GM23338 (cell line): ENCODE measurements at regions not wholly inside any gene's neighbourhood (a gene's known extent, or its start where the extent isn't known, plus 50 kb on each side); places are given as distances from the start of the nearest gene placed in this dataset.

ENCODE experiments used
- ATAC-seq: fragments of 200-7000 bp; cut with Tn5 transposase; 3 replicates; pipeline ENCODE4 v1.9.1; 2020
- DNase-seq: peaks from one replicate; pipeline ENCODE4 v3.0.0-alpha.2; 2015; ENCODE audit warnings: low spot score
- H2AFZ ChIP-seq: fragments of 200-600 bp; sonication (generic); 2 replicates; pipeline ENCODE4 v1.8.0; 2016; ENCODE audit warnings: antibody characterized with exemption, mild to moderate bottlenecking, moderate library complexity
- H3F3A ChIP-seq: fragments of 200-600 bp; sonication (generic); replicated peaks from 2 replicates; pipeline ENCODE4 v1.8.0; 2017; ENCODE audit warnings: antibody characterized with exemption, mixed run types, low read depth
- H3K27ac ChIP-seq: fragments of 200-600 bp; sonication (generic); 2 replicates; pipeline ENCODE4 v1.6.1; 2016; ENCODE audit warnings: low read depth
- H3K27me3 ChIP-seq: fragments of 200-600 bp; sonication (generic); 2 replicates; pipeline ENCODE4 v1.8.0; 2016; ENCODE audit warnings: mild to moderate bottlenecking, mixed run types, moderate library complexity; ENCODE audit not compliant: insufficient read depth
- H3K36me3 ChIP-seq: fragments of 200-600 bp; sonication (generic); 2 replicates; pipeline ENCODE4 v1.8.0; 2016; ENCODE audit warnings: mild to moderate bottlenecking; ENCODE audit not compliant: insufficient read depth
- H3K4me1 ChIP-seq: fragments of 200-600 bp; sonication (generic); 2 replicates; pipeline ENCODE4 v1.8.0; 2016; ENCODE audit warnings: mild to moderate bottlenecking, moderate library complexity; ENCODE audit not compliant: insufficient read depth
- H3K4me2 ChIP-seq: fragments of 200-600 bp; sonication (generic); 2 replicates; pipeline ENCODE4 v1.7.1; 2017; ENCODE audit warnings: mixed run types
- H3K4me3 ChIP-seq: fragments of 200-600 bp; sonication (generic); 2 replicates; pipeline ENCODE4 v1.6.1; 2016; ENCODE audit warnings: mixed run types
- H3K79me2 ChIP-seq: fragments of 200-600 bp; sonication (generic); replicated peaks from 2 replicates; pipeline ENCODE4 v1.8.0; 2017; ENCODE audit warnings: mild to moderate bottlenecking; ENCODE audit not compliant: insufficient read depth
- H3K9me2 ChIP-seq: fragments of 200-600 bp; sonication (generic); 2 replicates; pipeline ENCODE4 v1.8.0; 2017; ENCODE audit not compliant: insufficient read depth
- H4K20me1 ChIP-seq: fragments of 200-600 bp; sonication (generic); replicated peaks from 2 replicates; pipeline ENCODE4 v1.8.0; 2017; ENCODE audit warnings: mild to moderate bottlenecking; ENCODE audit not compliant: insufficient read depth
- H3K27ac Mint-ChIP-seq: 2 replicates; pipeline ENCODE4 v1.8.0; 2020; ENCODE audit warnings: inconsistent platforms, mild to moderate bottlenecking, moderate library complexity, mixed read lengths
- H3K27me3 Mint-ChIP-seq: 3 replicates; pipeline ENCODE4 v1.8.0; 2022; ENCODE audit warnings: low read depth, mild to moderate bottlenecking, moderate library complexity, mixed read lengths, inconsistent platforms; ENCODE audit not compliant: insufficient read depth, poor library complexity
- H3K36me3 Mint-ChIP-seq: 3 replicates; pipeline ENCODE4 v1.8.0; 2021; ENCODE audit warnings: low read depth, mild to moderate bottlenecking, inconsistent platforms, moderate library complexity, mixed read lengths
- H3K4me1 Mint-ChIP-seq: 3 replicates; pipeline ENCODE4 v1.8.0; 2020; ENCODE audit warnings: mild to moderate bottlenecking, inconsistent platforms, mixed read lengths
- H3K4me3 Mint-ChIP-seq: 3 replicates; pipeline ENCODE4 v1.8.0; 2021; ENCODE audit warnings: moderate library complexity, mild to moderate bottlenecking, inconsistent platforms, mixed read lengths
- H3K9me3 Mint-ChIP-seq: 3 replicates; pipeline ENCODE4 v1.8.0; 2020; ENCODE audit warnings: moderate library complexity, mild to moderate bottlenecking, inconsistent platforms, mixed read lengths
- CREB1 ChIP-seq: fragments of 250-450 bp; sonication (Bioruptor Pico); IDR thresholded peaks from 2 replicates; pipeline ENCODE4 v1.5.0; 2020; ENCODE audit warnings: low read depth, mild to moderate bottlenecking, moderate library complexity
- CTCF ChIP-seq, 2 experiments: fragments of 200-600 bp in 1 of 2; sonication (generic) in 1 of 2; conservative IDR thresholded peaks; 2 replicates each; pipeline versions ENCODE4 v1.5.1 to v1.6.1; 2016 to 2017; ENCODE audit warnings: antibody characterized with exemption in 2 of 2, low read depth in 2 of 2, mild to moderate bottlenecking in 2 of 2, moderate library complexity in 1 of 2
- ETS1 ChIP-seq: IDR thresholded peaks from 2 replicates; pipeline ENCODE4 v1.6.1; 2016; ENCODE audit warnings: antibody characterized with exemption
- EZH2 ChIP-seq: fragments of 200-600 bp; sonication (generic); IDR thresholded peaks from one replicate; pipeline ENCODE4 v1.8.0; 2017; ENCODE audit warnings: antibody characterized with exemption, mild to moderate bottlenecking, low read depth; ENCODE audit not compliant: unreplicated experiment
- EZH2phosphoT487 ChIP-seq: fragments of 200-600 bp; sonication (generic); IDR thresholded peaks from one replicate; pipeline ENCODE4 v1.8.1; 2018; ENCODE audit warnings: antibody characterized with exemption; ENCODE audit not compliant: unreplicated experiment
- JUNB ChIP-seq: IDR thresholded peaks from one replicate; pipeline ENCODE4 v1.6.1; 2016; ENCODE audit warnings: antibody characterized with exemption; ENCODE audit not compliant: unreplicated experiment
- NANOG ChIP-seq: IDR thresholded peaks from 2 replicates; pipeline ENCODE4 v1.6.1; 2016; ENCODE audit warnings: antibody characterized with exemption, borderline replicate concordance
- POLR2AphosphoS5 ChIP-seq: IDR thresholded peaks from 2 replicates; pipeline ENCODE4 v1.6.1; 2016; ENCODE audit warnings: antibody characterized with exemption, low read depth
- REST ChIP-seq: IDR thresholded peaks from one replicate; pipeline ENCODE4 v1.6.1; 2018; ENCODE audit warnings: antibody characterized with exemption; ENCODE audit not compliant: unreplicated experiment
- STAT1 ChIP-seq: IDR thresholded peaks from one replicate; pipeline ENCODE4 v1.6.1; 2016; ENCODE audit warnings: antibody characterized with exemption; ENCODE audit not compliant: unreplicated experiment
- ZNF114 ChIP-seq: fragments of 250-450 bp; sonication (Bioruptor Pico); IDR thresholded peaks from 2 replicates; pipeline ENCODE4 v1.5.0; 2020; ENCODE audit warnings: mild to moderate bottlenecking, moderate library complexity
- ZNF331 ChIP-seq: fragments of 250-450 bp; sonication (Bioruptor Pico); IDR thresholded peaks from 2 replicates; pipeline ENCODE4 v1.5.0; 2020; ENCODE audit warnings: low read depth, mild to moderate bottlenecking, moderate library complexity
- ZNF462 ChIP-seq: fragments of 250-450 bp; sonication (Bioruptor Pico); IDR thresholded peaks from 2 replicates; pipeline ENCODE4 v1.5.0; 2020; ENCODE audit warnings: mild to moderate bottlenecking, moderate library complexity

- H3K27ac Mint-ChIP-seq: no peak overlapping the region
- ATAC-seq (no peak), DNase-seq (no peak)
- no peak overlapping the region for H2AFZ ChIP-seq
- H3K4me1 ChIP-seq: no peaks in the 10 kb centered on the region
- no peaks in the 10 kb centered on the region for H3K27me3 Mint-ChIP-seq
- no peak overlapping the region for H3K4me3 ChIP-seq
- no peaks in the 10 kb centered on the region for H3K9me2 ChIP-seq
- no peaks in the 10 kb centered on the region for H3K79me2 ChIP-seq
- H3F3A ChIP-seq: no peaks in the 10 kb centered on the region
- H3K4me3 Mint-ChIP-seq: no peak overlapping the region
- no peak overlapping the region for H3K4me2 ChIP-seq
- peaks cover 2% of the 10 kb centered on the region; the same call in 1 of the 3 replicates for H3K4me1 Mint-ChIP-seq
- H3K36me3 Mint-ChIP-seq: no peaks in the 10 kb centered on the region
- H3K27me3 ChIP-seq: no peaks in the 10 kb centered on the region
- TF ChIP-seq NANOG (no peak), POLR2AphosphoS5 (no peak), ZNF114 (CRISPR knock-in tag) (no peak), EZH2 (no peak), CREB1 (CRISPR knock-in tag) (no peak), ZNF331 (CRISPR knock-in tag) (no peak), ZNF462 (CRISPR knock-in tag) (no peak), ETS1 (no peak), STAT1 (no peak), JUNB (no peak), EZH2phosphoT487 (no peak), REST (no peak), CTCF (conservative IDR thresholded peaks at IDR 0.05; ENCODE audit: low read depth in 2 of 2) (no peak)
- H3K36me3 ChIP-seq: no peaks in the 10 kb centered on the region
- no peaks in the 10 kb centered on the region for H3K9me3 Mint-ChIP-seq
- no peak overlapping the region for H3K27ac ChIP-seq
- no peaks in the 10 kb centered on the region for H4K20me1 ChIP-seq
These were observed 186.2 kb upstream of the FAM3C start for GRCh38 chr7:121582258-121582657.
